GM13976 (cell line): ENCODE measurements at regions not wholly inside any gene's neighbourhood (a gene's known extent, or its start where the extent isn't known, plus 50 kb on each side); places are given as distances from the start of the nearest gene placed in this dataset.

Experiments
- DNase-seq: peaks from one replicate; pipeline ENCODE4 v3.0.0; 2012; ENCODE audit warnings: low spot score
- in situ Hi-C: fragments of 300-500 bp; cut with MboI; formaldehyde crosslinking; loops from one replicate; pipeline ENCODE4 v1.12.0; 2022; ENCODE audit warnings: low sequenced_read_pairs, mixed read lengths, inconsistent platforms; ENCODE audit not compliant: unreplicated experiment
- TF ChIP-seq, protein P1 (sequence below): IDR thresholded peaks from 2 replicates; pipeline ENCODE4 v1.5.1; 2012; ENCODE audit warnings: borderline replicate concordance, mild to moderate bottlenecking; ENCODE audit not compliant: insufficient read depth; ENCODE audit errors: extremely low read depth, missing control alignments, control extremely low read depth

DNA sequence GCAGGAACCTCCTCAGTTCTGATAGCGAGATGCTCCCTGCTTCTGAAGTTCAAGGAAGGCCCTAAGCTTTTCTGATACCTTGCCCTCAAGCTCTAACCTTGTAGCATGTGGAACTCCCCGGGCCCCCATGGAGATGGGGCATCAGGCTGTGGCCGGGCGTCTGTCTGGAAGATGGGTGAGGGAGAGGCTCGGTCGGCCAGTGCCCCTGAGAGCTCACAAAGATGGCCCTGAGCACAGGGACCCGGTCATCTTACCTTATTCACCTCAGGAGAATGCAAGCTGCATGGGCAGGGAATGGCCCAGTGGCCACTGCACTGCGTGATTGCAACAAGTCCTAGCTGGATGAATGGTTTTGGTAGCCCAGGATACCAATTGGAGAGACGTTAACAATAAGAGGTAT, 830.3 kb downstream of the TBC1D22A start:
- DNase-seq: no peak
- in situ Hi-C loops: no loop called here
- TF ChIP-seq, protein P1, sequence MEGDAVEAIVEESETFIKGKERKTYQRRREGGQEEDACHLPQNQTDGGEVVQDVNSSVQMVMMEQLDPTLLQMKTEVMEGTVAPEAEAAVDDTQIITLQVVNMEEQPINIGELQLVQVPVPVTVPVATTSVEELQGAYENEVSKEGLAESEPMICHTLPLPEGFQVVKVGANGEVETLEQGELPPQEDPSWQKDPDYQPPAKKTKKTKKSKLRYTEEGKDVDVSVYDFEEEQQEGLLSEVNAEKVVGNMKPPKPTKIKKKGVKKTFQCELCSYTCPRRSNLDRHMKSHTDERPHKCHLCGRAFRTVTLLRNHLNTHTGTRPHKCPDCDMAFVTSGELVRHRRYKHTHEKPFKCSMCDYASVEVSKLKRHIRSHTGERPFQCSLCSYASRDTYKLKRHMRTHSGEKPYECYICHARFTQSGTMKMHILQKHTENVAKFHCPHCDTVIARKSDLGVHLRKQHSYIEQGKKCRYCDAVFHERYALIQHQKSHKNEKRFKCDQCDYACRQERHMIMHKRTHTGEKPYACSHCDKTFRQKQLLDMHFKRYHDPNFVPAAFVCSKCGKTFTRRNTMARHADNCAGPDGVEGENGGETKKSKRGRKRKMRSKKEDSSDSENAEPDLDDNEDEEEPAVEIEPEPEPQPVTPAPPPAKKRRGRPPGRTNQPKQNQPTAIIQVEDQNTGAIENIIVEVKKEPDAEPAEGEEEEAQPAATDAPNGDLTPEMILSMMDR: no peak

DNA sequence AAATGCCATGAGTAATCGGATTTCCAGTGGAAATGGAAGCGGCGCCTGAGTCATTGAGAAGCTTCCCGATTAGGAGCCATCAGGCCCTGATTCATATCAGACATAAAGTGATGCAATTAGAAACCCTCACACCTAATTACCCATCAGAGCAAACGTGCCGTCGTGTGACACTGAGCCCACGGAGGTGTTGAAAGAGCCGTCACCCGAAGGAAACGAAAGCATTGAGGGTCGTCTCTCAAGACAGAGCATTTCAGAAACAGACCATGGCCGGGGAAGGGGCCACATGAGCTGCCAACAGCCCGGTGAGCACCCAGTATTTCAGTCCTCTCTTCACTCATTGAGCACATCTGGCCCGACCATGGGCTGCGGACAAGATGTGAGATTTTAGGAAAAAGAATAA, 829.3 kb downstream of the TBC1D22A start:
- in situ Hi-C loops: no loop called here
- TF ChIP-seq, protein P1: no peak
- DNase-seq: no peak

DNA sequence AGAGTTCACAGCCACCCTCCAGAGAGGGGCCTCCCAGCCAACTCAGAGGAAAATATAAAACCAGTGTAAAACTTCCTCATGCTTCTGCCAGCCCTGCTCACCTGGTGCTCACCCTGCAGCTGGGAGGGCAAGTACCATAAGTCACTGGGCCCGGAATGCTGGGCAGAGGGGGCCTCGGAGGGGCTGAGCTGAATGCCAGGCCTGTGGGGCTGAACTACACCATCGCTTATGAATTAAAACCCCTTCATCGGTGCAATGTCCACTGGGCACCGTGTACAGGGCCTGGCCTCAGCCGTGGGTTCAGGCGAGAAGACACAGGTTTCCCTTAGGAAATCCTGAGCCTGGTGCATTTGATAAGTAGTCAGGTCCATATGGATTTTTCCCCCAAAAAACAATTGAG, 828.6 kb downstream of the TBC1D22A start:
- in situ Hi-C loops: no loop called here
- TF ChIP-seq, protein P1: no peak
- no peak for DNase-seq

DNA sequence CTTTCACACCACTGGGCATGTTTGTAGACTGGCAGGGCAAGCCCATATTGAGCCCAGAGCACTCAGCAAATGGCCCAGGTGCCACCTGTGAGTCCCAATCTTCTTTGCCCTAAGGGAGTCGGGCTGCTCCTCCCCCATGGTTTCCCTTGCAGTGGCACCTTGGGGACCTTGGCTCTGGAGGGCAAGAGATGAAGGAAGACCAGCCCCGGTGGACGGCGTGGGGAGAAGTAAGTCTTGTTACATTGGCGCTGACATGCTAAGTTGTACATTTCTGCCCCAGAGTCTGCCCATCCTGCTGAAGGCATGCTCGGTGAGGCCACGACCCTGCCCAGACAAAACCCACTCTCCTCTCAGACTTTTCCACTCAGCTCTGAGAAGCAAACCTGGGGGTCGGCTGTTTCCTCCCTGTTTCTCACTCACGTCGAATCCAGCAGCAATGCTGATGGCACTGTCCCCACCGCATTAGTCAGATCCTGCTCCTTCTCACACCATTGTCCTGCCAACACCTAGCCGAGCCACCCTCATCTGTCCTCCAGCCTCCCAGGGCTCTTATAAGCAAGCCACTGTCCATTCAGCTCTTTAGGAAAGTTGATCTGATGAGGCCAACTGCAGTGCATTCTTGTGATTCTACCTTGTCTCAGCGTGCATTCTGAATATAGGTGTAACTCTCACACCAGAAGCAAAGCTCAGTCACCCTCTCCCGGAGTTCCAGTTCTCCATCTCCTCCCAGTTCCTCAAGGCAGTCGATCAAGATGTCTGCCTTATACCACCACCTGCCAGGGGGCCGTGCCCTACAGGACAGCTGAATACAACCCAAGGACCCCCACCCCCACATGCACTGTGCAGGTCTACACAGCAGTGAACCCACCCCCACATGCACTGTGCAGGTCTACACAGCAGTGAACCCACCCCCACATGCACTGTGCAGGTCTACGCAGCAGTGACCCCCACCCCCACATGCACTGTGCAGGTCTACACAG, 827.1 kb downstream of the TBC1D22A start:
- TF ChIP-seq, protein P1: no peak
- in situ Hi-C loops: no loop called here
- no peak for DNase-seq

DNA sequence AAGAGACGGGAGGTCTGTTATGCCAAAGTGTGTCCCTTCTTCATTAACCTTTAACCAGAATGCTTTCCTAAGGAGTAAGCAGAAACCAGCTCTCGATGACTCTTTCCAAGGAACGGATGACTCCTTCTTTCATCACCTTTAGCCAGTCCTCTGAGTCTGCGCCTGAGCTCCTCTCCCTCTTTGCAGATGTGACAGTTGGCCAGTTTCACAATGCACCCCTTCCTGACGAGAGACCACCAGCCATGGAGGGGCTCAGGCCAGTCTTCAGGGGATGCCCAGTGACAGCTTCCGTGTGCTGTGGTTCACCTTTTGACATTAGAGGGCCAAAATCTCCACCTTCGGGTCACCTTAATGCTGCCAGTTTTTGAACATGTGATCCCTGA, 826.1 kb downstream of the TBC1D22A start:
- TF ChIP-seq, protein P1: no peak
- DNase-seq: no peak
- in situ Hi-C loops: no loop called here

DNA sequence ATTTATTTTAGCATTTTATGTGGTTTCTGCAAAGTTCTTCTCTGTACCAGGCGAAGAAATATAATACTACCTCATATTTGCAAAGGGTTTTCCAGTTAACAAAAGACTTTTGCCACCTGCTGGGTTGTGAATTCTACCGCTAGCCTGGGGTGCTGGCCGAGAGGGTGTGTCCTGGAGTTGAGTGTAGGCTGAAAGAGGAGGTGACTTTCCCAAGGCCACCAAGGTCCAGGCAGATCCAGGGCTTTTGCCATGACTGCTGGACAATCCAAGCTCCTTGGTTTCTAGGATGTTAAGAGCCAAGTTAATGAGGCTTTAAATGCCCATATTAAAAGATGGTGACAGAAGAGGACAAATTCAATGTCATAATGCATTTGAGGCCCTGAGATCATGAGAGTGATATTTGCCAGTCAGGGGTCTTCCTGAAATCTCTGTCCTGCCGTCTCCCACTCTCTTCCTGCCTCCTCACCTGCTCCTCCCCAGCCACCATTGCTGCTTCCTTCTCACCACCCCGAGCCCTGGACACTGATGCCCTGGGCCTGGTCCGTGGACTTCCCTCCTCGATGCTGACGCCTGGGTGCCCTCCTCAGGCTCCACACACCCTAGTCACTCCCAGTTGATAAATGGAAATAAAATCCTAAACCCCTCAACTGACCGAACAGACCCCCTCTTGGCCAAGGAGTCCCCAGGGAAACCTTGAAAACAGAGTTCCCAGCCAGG, 825.6 kb downstream of the TBC1D22A start:
- DNase-seq: no peak
- TF ChIP-seq, protein P1: no peak
- in situ Hi-C loops: no loop called here
